HUES64 (cell line): ENCODE measurements at regions not wholly inside any gene's neighbourhood (a gene's known extent, or its start where the extent isn't known, plus 50 kb on each side); places are given as distances from the start of the nearest gene placed in this dataset.
"Not testable (repeated sequence)": the region's sequence is repeated elsewhere in the genome, so short reads cannot be mapped to it uniquely, and the experiment has no call there.

ENCODE experiments used
- H3K27ac ChIP-seq: 2 replicates; pipeline ENCODE4 v1.7.0; 2013; ENCODE audit warnings: low read depth, low read length, inconsistent platforms
- H3K27me3 ChIP-seq: 2 replicates; pipeline ENCODE4 v1.6.1; 2013; ENCODE audit warnings: mild to moderate bottlenecking, low read length; ENCODE audit not compliant: insufficient read depth
- H3K36me3 ChIP-seq: 2 replicates; pipeline ENCODE4 v1.6.1; 2013; ENCODE audit warnings: mild to moderate bottlenecking, low read length; ENCODE audit not compliant: insufficient read depth
- H3K4me1 ChIP-seq: 2 replicates; pipeline ENCODE4 v1.6.1; 2013; ENCODE audit warnings: mild to moderate bottlenecking, low read length, moderate library complexity; ENCODE audit not compliant: insufficient read depth
- H3K4me3 ChIP-seq: 2 replicates; pipeline ENCODE4 v1.5.1; 2013; ENCODE audit warnings: mild to moderate bottlenecking, low read length, moderate library complexity
- H3K9ac ChIP-seq: 2 replicates; pipeline ENCODE4 v1.6.1; 2013; ENCODE audit warnings: mild to moderate bottlenecking, low read depth, low read length
- H3K9me3 ChIP-seq: 2 replicates; pipeline ENCODE4 v1.6.1; 2013; ENCODE audit warnings: low read depth, low read length; ENCODE audit not compliant: insufficient read depth
- WGBS: fragments of 150-250, 120-280 bp; methylation state at CpG from one replicate; pipeline ENCODE4 v1.1.7; 2013; ENCODE audit warnings: missing lambda C conversion rate; 5-methylcytosine and 5-hydroxymethylcytosine counted together

GRCh38 chrX:122625239-122625638 lies 558.8 kb upstream of the GRIA3 start:
- Histone ChIP-seq H3K9me3 (no peaks in the 10 kb centered on the region), H3K27me3 (no peaks in the 10 kb centered on the region), H3K27ac (no peak overlapping the region), H3K36me3 (no peaks in the 10 kb centered on the region), H3K4me1 (peaks cover 5% of the 10 kb centered on the region; the same call in 1 of the 2 replicates), H3K4me3 (no peak overlapping the region), H3K9ac (no peak overlapping the region)
- 100% methylated on average over 2 of the region's 2 CpGs for WGBS

DNA sequence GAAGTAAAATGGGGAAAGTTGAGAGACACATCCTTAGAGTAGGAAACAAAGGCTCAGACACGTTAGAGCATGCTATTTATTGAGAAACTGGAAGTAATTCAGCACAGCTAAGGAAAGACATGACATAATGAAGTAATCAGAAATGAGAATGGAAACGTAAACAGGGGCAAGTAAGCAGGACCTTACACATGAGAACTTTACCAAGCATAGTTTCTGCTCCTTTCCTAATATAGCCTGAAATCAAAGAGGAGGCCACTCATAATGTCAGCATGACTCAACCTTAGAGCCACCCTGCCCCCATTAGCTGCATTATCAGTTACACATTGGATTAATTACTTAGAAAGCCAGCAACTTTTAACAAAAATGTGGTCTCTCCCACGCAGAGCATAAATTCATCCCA lies 558.3 kb upstream of the GRIA3 start:
- Histone ChIP-seq H3K9ac (no peak overlapping the region), H3K27ac (no peak overlapping the region), H3K9me3 (no peaks in the 10 kb centered on the region), H3K4me1 (peaks cover 5% of the 10 kb centered on the region; the same call in 1 of the 2 replicates), H3K27me3 (no peaks in the 10 kb centered on the region), H3K36me3 (no peaks in the 10 kb centered on the region), H3K4me3 (no peak overlapping the region)
- 94% methylated on average over 3 of the region's 3 CpGs for WGBS

DNA sequence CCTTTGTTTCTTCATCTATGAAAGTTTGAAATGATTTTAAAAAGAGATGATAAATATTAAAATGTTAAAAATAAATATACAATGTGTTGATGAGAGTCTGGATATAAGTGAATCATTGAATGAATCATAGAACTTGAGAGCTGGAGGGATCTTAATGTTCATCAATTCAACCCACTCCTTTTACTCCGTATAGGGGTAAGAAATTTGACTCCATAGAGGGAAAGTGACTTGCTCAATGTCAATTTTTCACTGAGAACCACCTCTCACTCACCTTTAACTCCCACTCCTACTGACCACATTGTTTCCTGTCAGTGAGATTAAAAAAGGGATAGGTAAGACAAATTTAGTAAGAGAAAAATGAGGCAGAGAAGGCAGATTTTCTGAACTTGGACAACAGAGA lies 557.2 kb upstream of the GRIA3 start:
- no peak overlapping the region for H3K9ac ChIP-seq
- no peaks in the 10 kb centered on the region for H3K9me3 ChIP-seq
- H3K27me3 ChIP-seq, result no peaks in the 10 kb centered on the region
- no peaks in the 10 kb centered on the region for H3K36me3 ChIP-seq
- H3K4me3 ChIP-seq, result no peak overlapping the region
- no peak overlapping the region for H3K27ac ChIP-seq
- H3K4me1 ChIP-seq, result peaks cover 5% of the 10 kb centered on the region; the same call in 1 of the 2 replicates
- no CpG with 5 or more reads among the region's 1 CpG for WGBS

- 100% methylated on average over 1 of the region's 2 CpGs for WGBS
- Histone ChIP-seq H3K27me3 (no peaks in the 10 kb centered on the region), H3K4me1 (no peaks in the 10 kb centered on the region), H3K9ac (no peak overlapping the region), H3K9me3 (no peaks in the 10 kb centered on the region), H3K36me3 (no peaks in the 10 kb centered on the region), H3K4me3 (no peak overlapping the region), H3K27ac (no peak overlapping the region)
These were observed 542.9 kb upstream of the GRIA3 start for GRCh38 chrX:122641136-122641535.

DNA sequence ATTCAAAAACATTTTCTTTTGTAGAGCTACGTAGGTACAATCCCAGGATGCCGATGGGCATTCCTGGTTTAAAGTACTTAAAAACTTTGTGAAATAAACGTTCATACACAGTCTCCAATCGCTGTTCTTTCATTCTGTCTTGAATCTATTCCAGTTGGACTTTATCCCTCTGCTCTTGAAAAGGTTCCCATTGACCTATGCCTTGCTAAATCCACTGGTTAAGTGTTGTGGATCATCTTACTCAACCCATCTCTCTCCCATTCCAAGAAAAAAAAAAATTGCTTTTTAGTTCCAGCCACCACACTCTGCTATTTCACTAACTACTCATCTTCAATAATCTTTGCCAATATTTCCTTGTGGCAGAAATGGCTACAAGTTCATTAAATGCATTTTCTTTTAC lies 542.3 kb upstream of the GRIA3 start:
- Histone ChIP-seq H3K36me3 (no peaks in the 10 kb centered on the region), H3K9me3 (no peaks in the 10 kb centered on the region), H3K4me1 (no peaks in the 10 kb centered on the region), H3K9ac (no peak overlapping the region), H3K27me3 (no peaks in the 10 kb centered on the region), H3K4me3 (no peak overlapping the region), H3K27ac (no peak overlapping the region)
- 89% methylated on average over 4 of the region's 4 CpGs for WGBS

- WGBS, result 87% methylated on average over 9 of the region's 16 CpGs
- not testable (repeated sequence) for H3K36me3 ChIP-seq
These were observed 528.8 kb upstream of the GRIA3 start for GRCh38 chrX:122655256-122655655.

DNA sequence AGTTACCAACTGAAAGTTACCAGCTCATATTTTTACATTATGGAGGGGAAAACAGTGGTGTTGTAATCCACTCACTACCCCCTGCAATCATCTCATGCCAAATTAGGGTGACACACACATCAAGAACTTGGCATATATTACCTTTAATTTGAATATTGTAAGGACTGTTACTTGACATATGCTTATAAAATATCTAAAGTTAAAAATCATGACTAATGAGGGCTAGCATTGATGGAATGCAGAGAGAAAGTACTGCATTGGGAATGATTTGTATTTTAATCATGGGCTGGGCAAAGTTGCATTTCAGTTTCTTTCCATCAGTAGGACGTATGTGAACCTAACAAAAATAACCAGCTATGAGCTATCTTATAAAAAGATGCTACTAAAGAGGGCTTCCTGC lies 517.5 kb upstream of the GRIA3 start:
- Histone ChIP-seq H3K27me3 (no peaks in the 10 kb centered on the region), H3K4me1 (no peaks in the 10 kb centered on the region), H3K4me3 (no peak overlapping the region), H3K9ac (no peak overlapping the region), H3K36me3 (no peaks in the 10 kb centered on the region), H3K27ac (no peak overlapping the region), H3K9me3 (no peaks in the 10 kb centered on the region)
- WGBS, result 100% methylated on average over 1 of the region's 1 CpG

More at GRCh38 chrX:122655256-122655655, 528.8 kb upstream of the GRIA3 start:
- not testable (repeated sequence) for H3K4me1 ChIP-seq, H3K9ac ChIP-seq, H3K27ac ChIP-seq, H3K4me3 ChIP-seq, H3K27me3 ChIP-seq, H3K9me3 ChIP-seq

DNA sequence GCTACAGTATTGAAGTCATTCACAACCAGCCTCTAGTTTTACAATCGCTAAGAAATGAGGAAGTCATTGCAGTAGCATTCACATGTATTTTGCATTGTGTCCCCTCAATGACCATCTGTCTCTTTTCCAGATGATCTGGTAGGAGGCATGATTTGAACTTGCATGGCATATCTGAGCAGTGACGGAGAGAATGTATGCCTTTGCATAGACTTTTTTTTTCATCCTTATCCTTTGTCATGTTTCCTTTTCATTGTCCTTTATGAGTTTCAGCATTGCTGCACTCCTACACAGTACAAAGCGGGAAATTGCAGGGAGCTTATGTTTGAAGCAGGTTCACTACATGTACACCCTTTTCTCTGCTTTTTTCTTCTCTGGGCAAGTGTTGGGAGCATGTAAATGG lies 516.4 kb upstream of the GRIA3 start:
- Histone ChIP-seq H3K4me3 (no peak overlapping the region), H3K4me1 (no peaks in the 10 kb centered on the region), H3K27ac (no peak overlapping the region), H3K9ac (no peak overlapping the region), H3K36me3 (no peaks in the 10 kb centered on the region), H3K27me3 (no peaks in the 10 kb centered on the region), H3K9me3 (no peaks in the 10 kb centered on the region)
- WGBS, result 83% methylated on average over 1 of the region's 3 CpGs

DNA sequence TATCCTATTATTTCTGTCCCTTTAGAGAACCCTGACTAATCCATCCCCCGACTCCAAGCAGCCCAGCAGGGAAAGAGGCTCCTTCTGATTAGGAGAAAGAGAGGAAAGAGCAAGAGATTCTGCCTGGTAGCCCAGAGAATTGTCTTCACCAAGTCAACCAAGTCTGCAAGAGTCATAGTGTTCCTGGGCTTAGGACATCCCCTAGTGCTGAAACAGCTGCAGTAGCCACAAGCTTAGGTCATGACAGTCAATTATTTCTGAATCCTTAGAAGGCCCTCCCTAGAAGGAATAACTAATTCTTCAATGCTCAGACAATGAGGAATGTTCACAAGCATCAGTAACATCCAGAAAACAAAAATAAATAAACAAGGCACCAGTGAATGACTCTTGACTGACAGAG lies 480.3 kb upstream of the GRIA3 start:
- Histone ChIP-seq H3K9ac (no peak overlapping the region), H3K36me3 (no peaks in the 10 kb centered on the region), H3K4me3 (no peak overlapping the region), H3K27ac (no peak overlapping the region), H3K4me1 (no peaks in the 10 kb centered on the region), H3K9me3 (no peaks in the 10 kb centered on the region), H3K27me3 (no peaks in the 10 kb centered on the region)
- no CpG with 5 or more reads among the region's 1 CpG for WGBS

- Histone ChIP-seq H3K36me3 (no peaks in the 10 kb centered on the region), H3K4me3 (no peak overlapping the region), H3K9ac (no peak overlapping the region), H3K27ac (no peak overlapping the region), H3K4me1 (no peaks in the 10 kb centered on the region), H3K27me3 (no peaks in the 10 kb centered on the region), H3K9me3 (no peaks in the 10 kb centered on the region)
- WGBS, result 39% methylated on average over 1 of the region's 1 CpG
These were observed 444.3 kb upstream of the GRIA3 start for GRCh38 chrX:122739770-122740169.

DNA sequence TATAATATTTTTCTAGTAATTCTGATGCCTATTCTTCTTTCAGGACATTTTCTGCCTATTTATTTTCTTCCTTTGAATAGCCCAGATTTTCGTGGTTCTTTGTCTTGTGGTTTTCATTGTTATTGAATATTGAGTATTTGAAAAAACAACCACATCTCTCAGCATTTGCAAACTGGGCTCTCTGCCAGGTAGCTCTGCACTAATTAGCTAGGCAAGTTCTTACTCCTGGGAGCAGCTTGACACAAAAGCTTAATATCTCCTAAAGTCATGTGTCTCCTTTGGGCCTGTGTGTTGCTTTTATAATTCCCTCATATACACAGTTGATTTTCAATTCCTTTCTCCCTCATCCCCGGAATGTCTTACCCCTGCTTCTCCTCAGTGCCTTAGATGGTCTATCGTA lies 413.5 kb upstream of the GRIA3 start:
- Histone ChIP-seq H3K36me3 (no peaks in the 10 kb centered on the region), H3K27me3 (no peaks in the 10 kb centered on the region), H3K9me3 (no peaks in the 10 kb centered on the region), H3K27ac (no peak overlapping the region), H3K9ac (no peak overlapping the region), H3K4me3 (no peak overlapping the region), H3K4me1 (no peaks in the 10 kb centered on the region; the same call in 1 of the 2 replicates)
- WGBS, result 92% methylated on average over 2 of the region's 3 CpGs

- Histone ChIP-seq H3K27me3 (no peaks in the 10 kb centered on the region), H3K9ac (no peak overlapping the region), H3K4me3 (no peak overlapping the region), H3K27ac (no peak overlapping the region), H3K9me3 (no peaks in the 10 kb centered on the region), H3K36me3 (no peaks in the 10 kb centered on the region), H3K4me1 (no peaks in the 10 kb centered on the region; the same call in 1 of the 2 replicates)
- WGBS, result 95% methylated on average over 3 of the region's 4 CpGs
These were observed 412.1 kb upstream of the GRIA3 start for GRCh38 chrX:122771933-122772332.
